Smooth muscle cell (in vitro differentiated cells): ENCODE measurements at regions not wholly inside any gene's neighbourhood (a gene's known extent, or its start where the extent isn't known, plus 50 kb on each side); places are given as distances from the start of the nearest gene placed in this dataset.

ENCODE experiments used
- DNase-seq: peaks from one replicate; lab custom pipeline; 2025; ENCODE audit not compliant: unreplicated experiment; lab: John Stamatoyannopoulos, UW
- H2AFZ ChIP-seq: fragments of 200-600 bp; sonication (generic); 2 replicates; pipeline ENCODE4 v1.6.0; 2016; ENCODE audit warnings: antibody characterized with exemption, low read depth, mild to moderate bottlenecking
- H3F3A ChIP-seq: fragments of 200-600 bp; sonication (generic); 2 replicates; pipeline ENCODE4 v1.6.0; 2017; ENCODE audit warnings: antibody characterized with exemption, low read depth
- H3K27ac ChIP-seq: fragments of 200-600 bp; sonication (generic); 2 replicates; pipeline ENCODE4 v1.5.1; 2016; ENCODE audit warnings: low read depth, mild to moderate bottlenecking
- H3K27me3 ChIP-seq: fragments of 200-600 bp; sonication (generic); 2 replicates; pipeline ENCODE4 v1.6.1; 2016; ENCODE audit warnings: low read depth, mild to moderate bottlenecking
- H3K36me3 ChIP-seq: fragments of 200-600 bp; sonication (generic); 2 replicates; pipeline ENCODE4 v1.5.1; 2016; ENCODE audit warnings: low read depth
- H3K4me1 ChIP-seq: fragments of 200-600 bp; sonication (generic); 2 replicates; pipeline ENCODE4 v1.5.1; 2016; ENCODE audit warnings: low read depth
- H3K4me2 ChIP-seq: fragments of 200-600 bp; sonication (generic); 2 replicates; pipeline ENCODE4 v1.6.0; 2016; ENCODE audit warnings: mild to moderate bottlenecking
- H3K4me3 ChIP-seq: fragments of 200-600 bp; sonication (generic); 2 replicates; pipeline ENCODE4 v1.5.1; 2016; ENCODE audit warnings: mild to moderate bottlenecking
- H3K79me2 ChIP-seq: fragments of 200-600 bp; sonication (generic); 2 replicates; pipeline ENCODE4 v1.6.0; 2016; ENCODE audit warnings: low read depth, mild to moderate bottlenecking
- H3K9ac ChIP-seq: fragments of 200-600 bp; sonication (generic); 2 replicates; pipeline ENCODE4 v1.6.0; 2016; ENCODE audit warnings: low read depth
- H3K9me3 ChIP-seq: fragments of 200-600 bp; sonication (generic); replicated peaks from 2 replicates; pipeline ENCODE4 v1.5.1; 2016; ENCODE audit warnings: low read depth
- H4K20me1 ChIP-seq: fragments of 200-600 bp; sonication (generic); 2 replicates; pipeline ENCODE4 v1.6.0; 2016; ENCODE audit warnings: low read depth
- WGBS: methylation state at CpG from one replicate; pipeline ENCODE4 v1.1.7; 2016; ENCODE audit warnings: low lambda C conversion rate; 5-methylcytosine and 5-hydroxymethylcytosine counted together
- TF ChIP-seq, protein P1 (sequence below): fragments of 200-600 bp; sonication (generic); IDR thresholded peaks from 2 replicates; pipeline ENCODE4 v1.5.1; 2017; ENCODE audit warnings: borderline replicate concordance, mild to moderate bottlenecking, antibody characterized with exemption; ENCODE audit not compliant: insufficient read depth, poor library complexity, severe bottlenecking

DNA sequence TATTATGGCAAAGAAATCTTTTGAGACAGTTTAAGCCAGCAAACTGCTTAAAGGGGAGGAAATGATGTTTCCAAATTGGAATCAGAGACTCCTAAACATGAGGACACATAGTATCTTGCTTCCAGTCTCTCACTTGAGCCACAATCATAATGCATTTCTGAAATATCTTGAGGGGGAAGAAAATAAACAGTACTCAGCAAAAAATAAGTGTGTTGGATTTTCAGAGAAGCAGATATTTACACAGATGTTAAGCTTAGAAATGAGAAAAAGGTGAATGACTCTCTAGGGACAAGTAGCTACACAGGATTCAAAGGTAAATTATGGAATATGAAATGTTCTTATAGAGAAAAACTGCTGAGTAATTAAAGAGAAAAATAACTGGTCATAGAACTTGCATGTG lies 1583.6 kb downstream of the CDH8 start:
- Histone ChIP-seq H3K9ac (no peak overlapping the region), H2AFZ (peak overlapping the region; percentile 1), H3K79me2 (no peaks in the 10 kb centered on the region), H3K27me3 (no peaks in the 10 kb centered on the region), H3K36me3 (no peaks in the 10 kb centered on the region), H3F3A (no peaks in the 10 kb centered on the region), H3K27ac (no peak overlapping the region), H3K4me1 (no peaks in the 10 kb centered on the region), H4K20me1 (no peaks in the 10 kb centered on the region), H3K4me2 (no peak overlapping the region), H3K4me3 (no peak overlapping the region), H3K9me3 (no peaks in the 10 kb centered on the region)
- TF ChIP-seq, protein P1, sequence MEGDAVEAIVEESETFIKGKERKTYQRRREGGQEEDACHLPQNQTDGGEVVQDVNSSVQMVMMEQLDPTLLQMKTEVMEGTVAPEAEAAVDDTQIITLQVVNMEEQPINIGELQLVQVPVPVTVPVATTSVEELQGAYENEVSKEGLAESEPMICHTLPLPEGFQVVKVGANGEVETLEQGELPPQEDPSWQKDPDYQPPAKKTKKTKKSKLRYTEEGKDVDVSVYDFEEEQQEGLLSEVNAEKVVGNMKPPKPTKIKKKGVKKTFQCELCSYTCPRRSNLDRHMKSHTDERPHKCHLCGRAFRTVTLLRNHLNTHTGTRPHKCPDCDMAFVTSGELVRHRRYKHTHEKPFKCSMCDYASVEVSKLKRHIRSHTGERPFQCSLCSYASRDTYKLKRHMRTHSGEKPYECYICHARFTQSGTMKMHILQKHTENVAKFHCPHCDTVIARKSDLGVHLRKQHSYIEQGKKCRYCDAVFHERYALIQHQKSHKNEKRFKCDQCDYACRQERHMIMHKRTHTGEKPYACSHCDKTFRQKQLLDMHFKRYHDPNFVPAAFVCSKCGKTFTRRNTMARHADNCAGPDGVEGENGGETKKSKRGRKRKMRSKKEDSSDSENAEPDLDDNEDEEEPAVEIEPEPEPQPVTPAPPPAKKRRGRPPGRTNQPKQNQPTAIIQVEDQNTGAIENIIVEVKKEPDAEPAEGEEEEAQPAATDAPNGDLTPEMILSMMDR = no peak
- no peak for DNase-seq

DNA sequence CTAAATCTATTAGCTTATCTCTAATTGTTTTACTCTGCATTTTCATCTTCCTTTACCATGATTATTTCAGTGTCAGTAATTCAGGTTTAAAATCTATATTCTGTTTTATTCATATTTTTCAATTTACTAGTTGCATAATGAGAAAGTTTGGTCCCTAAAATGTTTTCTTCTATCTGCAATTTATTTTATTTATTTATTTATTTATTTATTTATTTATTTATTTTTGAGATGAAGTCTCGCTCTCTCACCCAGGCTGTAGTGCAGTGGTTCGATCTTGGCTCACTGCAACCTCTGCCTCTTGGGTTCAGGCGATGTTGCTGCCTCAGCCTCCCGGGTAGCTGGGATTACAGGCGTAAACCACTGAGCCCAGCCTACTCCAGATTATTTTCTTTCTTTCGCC lies 1597.3 kb downstream of the CDH8 start:
- Histone ChIP-seq H3K9me3 (no peaks in the 10 kb centered on the region), H3K27ac (no peak overlapping the region), H2AFZ (no peak overlapping the region), H3K4me3 (no peak overlapping the region), H3K79me2 (no peaks in the 10 kb centered on the region), H3K4me2 (no peak overlapping the region), H3F3A (no peaks in the 10 kb centered on the region), H3K36me3 (no peaks in the 10 kb centered on the region), H3K27me3 (no peaks in the 10 kb centered on the region), H3K9ac (no peak overlapping the region), H3K4me1 (no peaks in the 10 kb centered on the region), H4K20me1 (no peaks in the 10 kb centered on the region)
- TF ChIP-seq, protein P1 = no peak
- WGBS = 84% methylated on average over 6 of the region's 6 CpGs
- no peak for DNase-seq

DNA sequence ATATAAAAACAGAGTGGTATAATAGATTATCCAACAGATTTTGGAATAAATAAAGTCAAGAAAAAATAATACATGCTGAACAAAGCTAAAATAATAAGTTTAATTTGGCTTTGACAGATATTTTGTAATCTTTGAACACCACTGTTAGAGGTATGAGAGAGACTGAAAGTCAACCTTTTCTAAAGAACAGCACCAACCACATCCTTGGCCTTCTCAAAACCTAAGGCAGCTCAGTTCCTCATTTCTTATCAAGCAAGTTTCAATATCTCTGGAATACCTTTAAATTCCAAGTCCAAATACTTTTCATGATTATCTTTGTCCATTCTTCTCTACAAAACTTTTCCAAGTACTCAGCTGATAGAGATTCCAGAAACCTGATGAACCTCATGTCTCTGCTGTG lies 1603.8 kb downstream of the CDH8 start:
- DNase-seq = no peak
- Histone ChIP-seq H3F3A (no peaks in the 10 kb centered on the region), H2AFZ (no peak overlapping the region), H3K9me3 (no peaks in the 10 kb centered on the region), H4K20me1 (no peaks in the 10 kb centered on the region), H3K9ac (no peak overlapping the region), H3K4me1 (no peaks in the 10 kb centered on the region), H3K79me2 (no peaks in the 10 kb centered on the region), H3K27ac (no peak overlapping the region), H3K4me3 (no peak overlapping the region), H3K27me3 (no peaks in the 10 kb centered on the region), H3K4me2 (no peak overlapping the region), H3K36me3 (no peaks in the 10 kb centered on the region)
- TF ChIP-seq, protein P1 = no peak

DNA sequence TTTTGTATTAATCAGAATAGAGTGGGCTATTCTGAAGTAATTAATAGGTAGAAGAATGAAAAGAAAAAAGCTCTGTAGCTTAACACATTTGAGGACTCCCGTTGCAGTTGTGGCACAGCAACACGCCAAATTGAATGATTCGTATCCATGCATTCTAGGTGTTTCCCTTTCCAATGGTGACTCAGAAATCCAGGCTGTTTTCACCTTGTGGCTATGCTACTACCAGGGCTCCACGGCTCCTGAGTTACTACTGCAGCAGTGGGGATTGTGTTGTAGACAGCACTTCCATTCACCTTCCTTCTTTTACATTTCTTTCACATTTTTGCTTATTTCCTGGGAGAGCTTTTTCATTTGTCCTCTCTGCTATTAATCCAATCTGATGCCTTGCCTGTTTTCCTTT lies 1616.4 kb downstream of the CDH8 start:
- Histone ChIP-seq H3K27ac (no peak overlapping the region), H3K79me2 (no peaks in the 10 kb centered on the region), H3K9me3 (no peaks in the 10 kb centered on the region), H3F3A (no peaks in the 10 kb centered on the region), H3K4me2 (no peak overlapping the region), H4K20me1 (no peaks in the 10 kb centered on the region), H3K9ac (no peak overlapping the region), H3K36me3 (no peaks in the 10 kb centered on the region), H3K27me3 (no peaks in the 10 kb centered on the region), H3K4me3 (no peak overlapping the region), H2AFZ (no peak overlapping the region), H3K4me1 (no peaks in the 10 kb centered on the region)
- 77% methylated on average over 4 of the region's 4 CpGs for WGBS
- no peak for DNase-seq
- TF ChIP-seq, protein P1 = no peak
